Neural cell (in vitro differentiated cells): ENCODE measurements at regions not wholly inside any gene's neighbourhood (a gene's known extent, or its start where the extent isn't known, plus 50 kb on each side); places are given as distances from the start of the nearest gene placed in this dataset.

Source experiments
- H2AFZ ChIP-seq: fragments of 200-600, 300-800 bp; sonication (generic), shearing (Covaris generic); 2 replicates; pipeline ENCODE4 v1.6.0; 2014; ENCODE audit warnings: low read depth, mild to moderate bottlenecking, antibody characterized with exemption, low read length, moderate library complexity
- H3F3A ChIP-seq: fragments of 200-600 bp; shearing (Covaris generic); 2 replicates; pipeline ENCODE4 v1.6.1; 2016; ENCODE audit warnings: mild to moderate bottlenecking, moderate library complexity, mixed read lengths, antibody characterized with exemption, low read length; ENCODE audit not compliant: insufficient read depth, poor library complexity, severe bottlenecking
- H3K27ac ChIP-seq: fragments of 200-600, 300-800 bp; sonication (generic), shearing (Covaris generic); 2 replicates; pipeline ENCODE4 v1.5.1; 2014; ENCODE audit warnings: mild to moderate bottlenecking, low read length, moderate library complexity
- H3K27me3 ChIP-seq: fragments of 300-800, 200-600 bp; sonication (generic), shearing (Covaris generic); 2 replicates; pipeline ENCODE4 v1.6.0; 2014; ENCODE audit warnings: mild to moderate bottlenecking, low read depth, low read length, moderate library complexity; ENCODE audit not compliant: insufficient read depth
- H3K36me3 ChIP-seq: fragments of 300-800, 200-600 bp; sonication (generic), shearing (Covaris generic); 2 replicates; pipeline ENCODE4 v1.5.1; 2014; ENCODE audit warnings: mild to moderate bottlenecking, antibody characterized with exemption, low read length, moderate library complexity; ENCODE audit not compliant: insufficient read depth
- H3K4me2 ChIP-seq: fragments of 300-800, 200-600 bp; sonication (generic), shearing (Covaris generic); 2 replicates; pipeline ENCODE4 v1.6.0; 2014; ENCODE audit warnings: mild to moderate bottlenecking, low read length
- H3K4me3 ChIP-seq: fragments of 300-800, 200-600 bp; sonication (generic), shearing (Covaris generic); 2 replicates; pipeline ENCODE4 v1.5.1; 2014; ENCODE audit warnings: mild to moderate bottlenecking, low read length, moderate library complexity
- H3K79me2 ChIP-seq: fragments of 200-600 bp; shearing (Covaris generic); replicated peaks from 2 replicates; pipeline ENCODE4 v1.6.0; 2014; ENCODE audit warnings: mild to moderate bottlenecking, low read length, moderate library complexity; ENCODE audit not compliant: insufficient read depth
- H3K9ac ChIP-seq: fragments of 300-800, 200-600 bp; sonication (generic), shearing (Covaris generic); 2 replicates; pipeline ENCODE4 v1.6.1; 2016; ENCODE audit warnings: mild to moderate bottlenecking, low read length, mixed read lengths
- H3K9me2 ChIP-seq: fragments of 200-600 bp; shearing (Covaris generic); 2 replicates; pipeline ENCODE4 v1.6.1; 2016; ENCODE audit warnings: mild to moderate bottlenecking, low read length, mixed read lengths; ENCODE audit not compliant: insufficient read depth
- H3K9me3 ChIP-seq: fragments of 200-600, 300-800 bp; sonication (generic), shearing (Covaris generic); 2 replicates; pipeline ENCODE4 v1.6.1; 2016; ENCODE audit warnings: mild to moderate bottlenecking, mixed run types, low read length, moderate library complexity, mixed read lengths
- H4K20me1 ChIP-seq: fragments of 200-600 bp; shearing (Covaris generic); 2 replicates; pipeline ENCODE4 v1.6.1; 2016; ENCODE audit warnings: mild to moderate bottlenecking, mixed run types; ENCODE audit not compliant: insufficient read depth
- EP300 ChIP-seq: fragments of 450-650 bp; conservative IDR thresholded peaks from 2 replicates; pipeline ENCODE4 v1.6.1; 2014; ENCODE audit warnings: antibody characterized with exemption, mild to moderate bottlenecking, moderate library complexity; ENCODE audit not compliant: poor library complexity, severe bottlenecking
- EZH2 ChIP-seq: fragments of 200-600, 300-800 bp; shearing (Covaris generic), sonication (generic); IDR thresholded peaks from 2 replicates; pipeline ENCODE4 v1.6.1; 2014; ENCODE audit warnings: antibody characterized with exemption, low read length, borderline replicate concordance, mild to moderate bottlenecking; ENCODE audit not compliant: insufficient read depth, poor library complexity, severe bottlenecking
- MXI1 ChIP-seq: fragments of 450-650 bp; conservative IDR thresholded peaks from 2 replicates; pipeline ENCODE4 v1.6.1; 2014; ENCODE audit warnings: antibody characterized with exemption, mild to moderate bottlenecking; ENCODE audit not compliant: poor library complexity, severe bottlenecking
- POLR2AphosphoS5 ChIP-seq: IDR thresholded peaks from 2 replicates; pipeline ENCODE4 v1.6.1; 2012
- RAD21 ChIP-seq: fragments of 450-650 bp; conservative IDR thresholded peaks from 2 replicates; pipeline ENCODE4 v1.6.1; 2014; ENCODE audit warnings: antibody characterized with exemption, mild to moderate bottlenecking, moderate library complexity
- SMC3 ChIP-seq: fragments of 450-650 bp; conservative IDR thresholded peaks from 2 replicates; pipeline ENCODE4 v1.6.1; 2014; ENCODE audit warnings: antibody characterized with exemption, mild to moderate bottlenecking, moderate library complexity; ENCODE audit not compliant: poor library complexity
- TAF1 ChIP-seq: IDR thresholded peaks from 2 replicates; pipeline ENCODE4 v1.6.1; 2012; ENCODE audit warnings: low read depth
- TF ChIP-seq, protein P1 (sequence below): IDR thresholded peaks from 2 replicates; pipeline ENCODE4 v1.6.1; 2012; ENCODE audit warnings: borderline replicate concordance
- TF ChIP-seq, protein P2 (sequence below): fragments of 450-650 bp; IDR thresholded peaks from 2 replicates; pipeline ENCODE4 v1.5.1; 2014; ENCODE audit warnings: antibody characterized with exemption, mild to moderate bottlenecking, moderate library complexity; ENCODE audit not compliant: poor library complexity, severe bottlenecking

DNA sequence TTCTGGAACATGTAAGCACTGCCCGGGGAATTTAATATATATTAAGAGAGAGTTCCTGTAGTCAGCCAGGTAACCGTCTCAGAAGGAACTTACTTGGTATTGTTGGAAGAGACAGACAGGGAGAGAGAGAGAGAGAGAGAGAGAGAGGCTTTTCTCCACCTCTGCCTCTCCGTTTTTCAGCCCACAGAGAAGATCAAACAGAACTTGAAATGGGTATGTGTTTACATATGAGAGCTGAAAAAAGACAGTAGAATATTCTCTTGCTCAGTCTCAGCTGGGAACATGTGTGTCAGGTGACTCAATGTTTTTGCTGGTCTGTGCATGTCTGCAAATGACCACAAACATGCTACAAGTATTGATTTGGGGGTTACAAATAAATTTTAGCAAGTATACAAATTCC, 81.9 kb downstream of the MAGED1 start:
- Histone ChIP-seq H3K36me3 (no peaks in the 10 kb centered on the region), H3K4me3 (no peak overlapping the region), H3K4me2 (no peak overlapping the region), H3K79me2 (no peaks in the 10 kb centered on the region), H3K9ac (no peak overlapping the region), H3K9me2 (no peaks in the 10 kb centered on the region), H3F3A (no peaks in the 10 kb centered on the region), H3K27ac (no peak overlapping the region), H2AFZ (no peak overlapping the region), H3K27me3 (no peaks in the 10 kb centered on the region), H3K9me3 (no peaks in the 10 kb centered on the region), H4K20me1 (no peaks in the 10 kb centered on the region)
- TF ChIP-seq EP300 (no peak), SMC3 (no peak), POLR2AphosphoS5 (no peak), EZH2 (no peak), MXI1 (no peak), TAF1 (no peak), RAD21 (no peak)
- TF ChIP-seq, protein P1, sequence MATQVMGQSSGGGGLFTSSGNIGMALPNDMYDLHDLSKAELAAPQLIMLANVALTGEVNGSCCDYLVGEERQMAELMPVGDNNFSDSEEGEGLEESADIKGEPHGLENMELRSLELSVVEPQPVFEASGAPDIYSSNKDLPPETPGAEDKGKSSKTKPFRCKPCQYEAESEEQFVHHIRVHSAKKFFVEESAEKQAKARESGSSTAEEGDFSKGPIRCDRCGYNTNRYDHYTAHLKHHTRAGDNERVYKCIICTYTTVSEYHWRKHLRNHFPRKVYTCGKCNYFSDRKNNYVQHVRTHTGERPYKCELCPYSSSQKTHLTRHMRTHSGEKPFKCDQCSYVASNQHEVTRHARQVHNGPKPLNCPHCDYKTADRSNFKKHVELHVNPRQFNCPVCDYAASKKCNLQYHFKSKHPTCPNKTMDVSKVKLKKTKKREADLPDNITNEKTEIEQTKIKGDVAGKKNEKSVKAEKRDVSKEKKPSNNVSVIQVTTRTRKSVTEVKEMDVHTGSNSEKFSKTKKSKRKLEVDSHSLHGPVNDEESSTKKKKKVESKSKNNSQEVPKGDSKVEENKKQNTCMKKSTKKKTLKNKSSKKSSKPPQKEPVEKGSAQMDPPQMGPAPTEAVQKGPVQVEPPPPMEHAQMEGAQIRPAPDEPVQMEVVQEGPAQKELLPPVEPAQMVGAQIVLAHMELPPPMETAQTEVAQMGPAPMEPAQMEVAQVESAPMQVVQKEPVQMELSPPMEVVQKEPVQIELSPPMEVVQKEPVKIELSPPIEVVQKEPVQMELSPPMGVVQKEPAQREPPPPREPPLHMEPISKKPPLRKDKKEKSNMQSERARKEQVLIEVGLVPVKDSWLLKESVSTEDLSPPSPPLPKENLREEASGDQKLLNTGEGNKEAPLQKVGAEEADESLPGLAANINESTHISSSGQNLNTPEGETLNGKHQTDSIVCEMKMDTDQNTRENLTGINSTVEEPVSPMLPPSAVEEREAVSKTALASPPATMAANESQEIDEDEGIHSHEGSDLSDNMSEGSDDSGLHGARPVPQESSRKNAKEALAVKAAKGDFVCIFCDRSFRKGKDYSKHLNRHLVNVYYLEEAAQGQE = no peak
- TF ChIP-seq, protein P2, sequence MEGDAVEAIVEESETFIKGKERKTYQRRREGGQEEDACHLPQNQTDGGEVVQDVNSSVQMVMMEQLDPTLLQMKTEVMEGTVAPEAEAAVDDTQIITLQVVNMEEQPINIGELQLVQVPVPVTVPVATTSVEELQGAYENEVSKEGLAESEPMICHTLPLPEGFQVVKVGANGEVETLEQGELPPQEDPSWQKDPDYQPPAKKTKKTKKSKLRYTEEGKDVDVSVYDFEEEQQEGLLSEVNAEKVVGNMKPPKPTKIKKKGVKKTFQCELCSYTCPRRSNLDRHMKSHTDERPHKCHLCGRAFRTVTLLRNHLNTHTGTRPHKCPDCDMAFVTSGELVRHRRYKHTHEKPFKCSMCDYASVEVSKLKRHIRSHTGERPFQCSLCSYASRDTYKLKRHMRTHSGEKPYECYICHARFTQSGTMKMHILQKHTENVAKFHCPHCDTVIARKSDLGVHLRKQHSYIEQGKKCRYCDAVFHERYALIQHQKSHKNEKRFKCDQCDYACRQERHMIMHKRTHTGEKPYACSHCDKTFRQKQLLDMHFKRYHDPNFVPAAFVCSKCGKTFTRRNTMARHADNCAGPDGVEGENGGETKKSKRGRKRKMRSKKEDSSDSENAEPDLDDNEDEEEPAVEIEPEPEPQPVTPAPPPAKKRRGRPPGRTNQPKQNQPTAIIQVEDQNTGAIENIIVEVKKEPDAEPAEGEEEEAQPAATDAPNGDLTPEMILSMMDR = no peak

DNA sequence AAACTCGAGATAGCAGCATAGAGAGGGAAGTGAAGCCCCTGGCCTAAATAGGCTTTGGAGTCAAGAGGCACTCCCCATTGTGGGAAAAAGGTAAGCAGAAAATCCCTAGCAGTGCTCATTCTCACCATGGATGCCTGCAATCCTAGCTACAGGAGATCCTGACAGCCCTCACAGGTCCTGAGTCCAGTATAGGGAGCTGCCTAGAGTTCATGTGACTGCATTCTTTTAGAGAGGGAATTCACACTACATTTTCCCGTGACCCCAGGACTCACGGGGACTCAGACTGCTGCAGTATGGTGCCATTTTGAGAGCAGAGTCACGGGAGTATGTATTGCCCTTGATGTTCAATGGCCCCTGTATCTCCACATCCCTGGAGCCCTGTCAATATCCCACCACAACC, 82.4 kb downstream of the MAGED1 start:
- Histone ChIP-seq H3K4me3 (no peak overlapping the region), H3K27me3 (no peaks in the 10 kb centered on the region), H3F3A (no peaks in the 10 kb centered on the region), H3K36me3 (no peaks in the 10 kb centered on the region), H4K20me1 (no peaks in the 10 kb centered on the region), H3K27ac (no peak overlapping the region), H3K9me2 (no peaks in the 10 kb centered on the region), H3K9ac (no peak overlapping the region), H2AFZ (no peak overlapping the region), H3K79me2 (no peaks in the 10 kb centered on the region), H3K4me2 (no peak overlapping the region), H3K9me3 (no peaks in the 10 kb centered on the region)
- TF ChIP-seq RAD21 (no peak), MXI1 (no peak), SMC3 (no peak), TAF1 (no peak), POLR2AphosphoS5 (no peak), EP300 (no peak), EZH2 (no peak)
- TF ChIP-seq, protein P2 = no peak
- TF ChIP-seq, protein P1 = no peak
